GM21447 (cell line): ENCODE measurements at regions not wholly inside any gene's neighbourhood (a gene's known extent, or its start where the extent isn't known, plus 50 kb on each side); places are given as distances from the start of the nearest gene placed in this dataset.
"Not testable (repeated sequence)": the region's sequence is repeated elsewhere in the genome, so short reads cannot be mapped to it uniquely, and the experiment has no call there.

Source experiments
- ATAC-seq: cut with Tn5 transposase; IDR thresholded peaks from one replicate; pipeline ENCODE4 v1.9.1; 2021; ENCODE audit not compliant: unreplicated experiment

- no peak for ATAC-seq
Observed at GRCh38 chr10:28354511-28354910, 51.6 kb upstream of the MPP7 start.

GRCh38 chr10:28355376-28355775 lies 52.5 kb upstream of the MPP7 start:
- no peak for ATAC-seq

GRCh38 chr10:28359334-28359733 lies 56.5 kb upstream of the MPP7 start:
- no peak for ATAC-seq

- ATAC-seq, result no peak
Observed at GRCh38 chr10:28360175-28360574, 57.3 kb upstream of the MPP7 start.

GRCh38 chr10:28363376-28363775 lies 60.5 kb upstream of the MPP7 start:
- no peak for ATAC-seq

- ATAC-seq, result no peak
Observed at GRCh38 chr10:28365840-28366239, 63.0 kb upstream of the MPP7 start.

- ATAC-seq, result no peak
Observed at GRCh38 chr10:28366994-28367393, 64.1 kb upstream of the MPP7 start.

- ATAC-seq, result no peak
Observed at GRCh38 chr10:28367413-28367812, 64.5 kb upstream of the MPP7 start.

- ATAC-seq, result peak; percentile 99
Observed at GRCh38 chr10:28367929-28368484, 65.1 kb upstream of the MPP7 start.

- no peak for ATAC-seq
Observed at GRCh38 chr10:28370107-28370835, 67.4 kb upstream of the MPP7 start.

GRCh38 chr10:28371638-28372037 lies 68.8 kb upstream of the MPP7 start:
- not testable (repeated sequence) for ATAC-seq

- no peak for ATAC-seq
Observed at GRCh38 chr10:28374036-28374435, 71.2 kb upstream of the MPP7 start.

- no peak for ATAC-seq
Observed at GRCh38 chr10:28375399-28376354, 72.8 kb upstream of the MPP7 start.

GRCh38 chr10:28378986-28379585 lies 76.2 kb upstream of the MPP7 start:
- ATAC-seq, result no peak

GRCh38 chr10:28381466-28381865 lies 78.6 kb upstream of the MPP7 start:
- ATAC-seq, result no peak

- ATAC-seq, result peak; percentile 80
Observed at GRCh38 chr10:28381903-28382347, 79.1 kb upstream of the MPP7 start.

GRCh38 chr10:28382525-28383269 lies 79.8 kb upstream of the MPP7 start:
- ATAC-seq, result no peak

- ATAC-seq, result no peak
Observed at GRCh38 chr10:28384557-28384956, 81.7 kb upstream of the MPP7 start.

- ATAC-seq, result no peak
Observed at GRCh38 chr10:28385748-28386502, 83.1 kb upstream of the MPP7 start.

- no peak for ATAC-seq
Observed at GRCh38 chr10:28386503-28386868, 83.6 kb upstream of the MPP7 start.
